ENCODE measurements at regions not wholly inside any gene's neighbourhood (a gene's known extent, or its start where the extent isn't known, plus 50 kb on each side); places are given as distances from the start of the nearest gene placed in this dataset.

DNA sequence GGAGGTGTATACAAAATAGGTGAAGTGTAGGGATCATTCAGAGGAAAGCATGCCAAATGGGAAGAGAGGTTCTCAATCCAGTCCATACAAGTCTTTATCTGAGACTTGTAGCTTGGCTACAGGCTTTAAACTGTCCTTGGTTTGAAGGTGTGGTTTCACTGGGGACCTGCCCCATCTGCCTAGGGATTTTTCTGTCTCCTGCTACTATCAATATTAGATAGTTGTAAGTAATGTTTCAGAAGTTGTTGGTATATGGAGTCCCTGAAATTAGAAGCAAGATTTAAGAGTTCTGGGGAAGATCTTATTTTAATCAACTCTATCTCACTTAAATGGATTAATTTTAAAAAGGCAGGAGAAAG lies 100.9 kb downstream of the ANKRD7 start:
- TF ChIP-seq CHD1 (IDR thresholded peaks at IDR 0.05; ENCODE audit: low read depth, low read length) (no peak), MAFK (IDR thresholded peaks at IDR 0.05; ENCODE audit: low read depth, low read length) (no peak), MAZ (IDR thresholded peaks at IDR 0.05; ENCODE audit: borderline replicate concordance, low read depth, low read length) (no peak), FOS (IDR thresholded peaks at IDR 0.05; ENCODE audit: low read depth, low read length) (no peak), MXI1 (IDR thresholded peaks at IDR 0.05; ENCODE audit: borderline replicate concordance, low read depth, low read length) (no peak), RAD21 (IDR thresholded peaks at IDR 0.05; ENCODE audit: low read length) (no peak), CEBPB (IDR thresholded peaks at IDR 0.05; ENCODE audit: low read depth, low read length) (no peak), USF2 (IDR thresholded peaks at IDR 0.05; ENCODE audit: low read depth, low read length) (no peak), BHLHE40 (IDR thresholded peaks at IDR 0.05; ENCODE audit: low read depth, low read length) (no peak), NFE2L2 (IDR thresholded peaks at IDR 0.05; ENCODE audit: low read depth, low read length) (no peak), ELK1 (IDR thresholded peaks at IDR 0.05; ENCODE audit: borderline replicate concordance, low read depth, low read length) (no peak), RCOR1 (IDR thresholded peaks at IDR 0.05; ENCODE audit: insufficient replicate concordance, low read length) (no peak), RFX5 (IDR thresholded peaks at IDR 0.05; ENCODE audit: low read depth, low read length) (no peak), SMC3 (IDR thresholded peaks at IDR 0.05; ENCODE audit: low read depth, low read length) (no peak)
- TF ChIP-seq, protein P1, sequence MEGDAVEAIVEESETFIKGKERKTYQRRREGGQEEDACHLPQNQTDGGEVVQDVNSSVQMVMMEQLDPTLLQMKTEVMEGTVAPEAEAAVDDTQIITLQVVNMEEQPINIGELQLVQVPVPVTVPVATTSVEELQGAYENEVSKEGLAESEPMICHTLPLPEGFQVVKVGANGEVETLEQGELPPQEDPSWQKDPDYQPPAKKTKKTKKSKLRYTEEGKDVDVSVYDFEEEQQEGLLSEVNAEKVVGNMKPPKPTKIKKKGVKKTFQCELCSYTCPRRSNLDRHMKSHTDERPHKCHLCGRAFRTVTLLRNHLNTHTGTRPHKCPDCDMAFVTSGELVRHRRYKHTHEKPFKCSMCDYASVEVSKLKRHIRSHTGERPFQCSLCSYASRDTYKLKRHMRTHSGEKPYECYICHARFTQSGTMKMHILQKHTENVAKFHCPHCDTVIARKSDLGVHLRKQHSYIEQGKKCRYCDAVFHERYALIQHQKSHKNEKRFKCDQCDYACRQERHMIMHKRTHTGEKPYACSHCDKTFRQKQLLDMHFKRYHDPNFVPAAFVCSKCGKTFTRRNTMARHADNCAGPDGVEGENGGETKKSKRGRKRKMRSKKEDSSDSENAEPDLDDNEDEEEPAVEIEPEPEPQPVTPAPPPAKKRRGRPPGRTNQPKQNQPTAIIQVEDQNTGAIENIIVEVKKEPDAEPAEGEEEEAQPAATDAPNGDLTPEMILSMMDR (conservative IDR thresholded peaks at IDR 0.05; ENCODE audit: low read depth, low read length) = no peak
- Histone ChIP-seq H4K91ac (ENCODE audit: insufficient read depth, low read depth, low read length) (no peak overlapping the region), H2AK9ac (replicated peaks; ENCODE audit: low read depth, low read length, poor library complexity) (no peak overlapping the region), H3K4me2 (ENCODE audit: low read depth, low read length) (no peak overlapping the region), H2BK15ac (ENCODE audit: low read depth, low read length) (no peak overlapping the region), H4K8ac (ENCODE audit: low read depth in 2 of 2, low read length in 2 of 2) (no peak overlapping the region), H2BK120ac (ENCODE audit: low read depth, low read length) (no peak overlapping the region), H3K36me3 (ENCODE audit: control insufficient read depth, insufficient read depth, low read length) (no peaks in the 10 kb centered on the region), H3K79me1 (ENCODE audit: low read depth in 1 of 2, low read length in 2 of 2) (no peaks in the 10 kb centered on the region), H3K18ac (ENCODE audit: low read depth, low read length) (no peak overlapping the region), H3K27ac (ENCODE audit: insufficient read depth, low read length) (no peak overlapping the region), H2BK5ac (ENCODE audit: low read depth, low read length, poor library complexity, severe bottlenecking) (no peak overlapping the region), H3K9me3 (ENCODE audit: control insufficient read depth, insufficient read depth, low read length) (peaks cover 4% of the 10 kb centered on the region; the same call in 1 of the 2 replicates), H4K20me1 (ENCODE audit: insufficient read depth, low read length) (no peaks in the 10 kb centered on the region), H3K9ac (ENCODE audit: low read depth, low read length) (no peak overlapping the region), H2AK5ac (ENCODE audit: low read depth, low read length) (no peak overlapping the region), H4K5ac (ENCODE audit: low read depth, low read length) (no peak overlapping the region), H3K23ac (ENCODE audit: low read depth, low read length) (no peak overlapping the region), H3K4me3 (ENCODE audit: insufficient read depth, low read depth, low read length) (no peak overlapping the region), H3K14ac (replicated peaks; ENCODE audit: low read depth, low read length) (no peak overlapping the region), H3K27me3 (ENCODE audit: control insufficient read depth, insufficient read depth, low read length) (no peaks in the 10 kb centered on the region), H3K4me1 (ENCODE audit: control insufficient read depth, insufficient read depth, low read length) (no peaks in the 10 kb centered on the region), H3K9me1 (ENCODE audit: insufficient read depth, low read length) (no peaks in the 10 kb centered on the region), H2AFZ (replicated peaks; ENCODE audit: low read length, poor library complexity) (no peak overlapping the region), H3K4ac (ENCODE audit: low read depth, low read length) (no peak overlapping the region), H3K56ac (ENCODE audit: extremely low read depth, insufficient read depth, low read length) (no peak overlapping the region), H2BK20ac (ENCODE audit: low read depth, low read length) (no peak overlapping the region)
- dilution Hi-C loops (cut with HindIII; ENCODE audit: low sequenced_read_pairs, unreplicated experiment) (no loop called here), intact Hi-C loops (cut with micrococcal nuclease) (no loop called here), in situ Hi-C loops (cut with MboI; ENCODE audit: low sequenced_read_pairs) (no loop called here)
- DNase-seq (no peak), ATAC-seq (ENCODE audit: low read depth) (no peak)
- ChIA-PET POLR2A (ENCODE audit: unreplicated experiment) (no interaction called here), CTCF (no interaction called here)
- no TSS peak for BruUV-seq (replicated peaks)

Measured in IMR-90 (cell line).